NB4 (cell line): ENCODE measurements at regions not wholly inside any gene's neighbourhood (a gene's known extent, or its start where the extent isn't known, plus 50 kb on each side); places are given as distances from the start of the nearest gene placed in this dataset.

ENCODE experiments used
- POLR2A ChIP-seq: IDR thresholded peaks from 2 replicates; pipeline ENCODE4 v1.6.1; 2011; ENCODE audit warnings: mild to moderate bottlenecking; ENCODE audit not compliant: insufficient read length; ENCODE audit errors: extremely low read depth
- TF ChIP-seq, protein P1 (sequence below): IDR thresholded peaks from one replicate; pipeline ENCODE4 v1.5.1; 2012; ENCODE audit warnings: low read depth, low read length

DNA sequence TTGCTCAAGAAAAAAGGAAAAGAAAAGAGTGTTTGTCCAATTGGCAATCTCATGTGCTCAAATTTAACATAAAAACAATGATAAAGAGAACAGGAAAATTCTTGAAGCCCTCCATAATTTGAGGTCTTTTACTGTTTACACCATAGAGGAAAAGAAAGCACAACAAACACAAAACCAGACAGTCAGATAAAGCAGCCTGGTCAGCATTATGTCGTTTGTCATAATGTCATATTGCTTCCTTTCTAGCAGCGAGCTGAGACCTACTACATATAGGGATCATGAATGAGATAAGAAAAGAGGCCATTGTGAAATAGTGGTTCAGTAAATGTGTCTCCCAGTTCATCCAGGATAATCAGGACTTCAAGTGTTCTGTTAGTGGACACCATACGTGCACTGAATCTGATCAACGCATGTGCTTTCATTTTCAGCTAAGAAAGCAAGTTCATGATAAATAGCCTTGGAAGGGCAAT lies 64.7 kb upstream of the SELENOP start:
- TF ChIP-seq, protein P1, sequence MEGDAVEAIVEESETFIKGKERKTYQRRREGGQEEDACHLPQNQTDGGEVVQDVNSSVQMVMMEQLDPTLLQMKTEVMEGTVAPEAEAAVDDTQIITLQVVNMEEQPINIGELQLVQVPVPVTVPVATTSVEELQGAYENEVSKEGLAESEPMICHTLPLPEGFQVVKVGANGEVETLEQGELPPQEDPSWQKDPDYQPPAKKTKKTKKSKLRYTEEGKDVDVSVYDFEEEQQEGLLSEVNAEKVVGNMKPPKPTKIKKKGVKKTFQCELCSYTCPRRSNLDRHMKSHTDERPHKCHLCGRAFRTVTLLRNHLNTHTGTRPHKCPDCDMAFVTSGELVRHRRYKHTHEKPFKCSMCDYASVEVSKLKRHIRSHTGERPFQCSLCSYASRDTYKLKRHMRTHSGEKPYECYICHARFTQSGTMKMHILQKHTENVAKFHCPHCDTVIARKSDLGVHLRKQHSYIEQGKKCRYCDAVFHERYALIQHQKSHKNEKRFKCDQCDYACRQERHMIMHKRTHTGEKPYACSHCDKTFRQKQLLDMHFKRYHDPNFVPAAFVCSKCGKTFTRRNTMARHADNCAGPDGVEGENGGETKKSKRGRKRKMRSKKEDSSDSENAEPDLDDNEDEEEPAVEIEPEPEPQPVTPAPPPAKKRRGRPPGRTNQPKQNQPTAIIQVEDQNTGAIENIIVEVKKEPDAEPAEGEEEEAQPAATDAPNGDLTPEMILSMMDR, result no peak
- no peak for TF ChIP-seq POLR2A
